ENCODE measurements at regions not wholly inside any gene's neighbourhood (a gene's known extent, or its start where the extent isn't known, plus 50 kb on each side); places are given as distances from the start of the nearest gene placed in this dataset.

- Histone ChIP-seq H3K27me3 (ENCODE audit: low read depth) (peaks cover 1% of the 10 kb centered on the region), H3K4me3 (no peak overlapping the region), H3K36me3 (no peaks in the 10 kb centered on the region), H3K4me1 (no peaks in the 10 kb centered on the region), H3K9me3 (no peaks in the 10 kb centered on the region), H3K27ac (no peak overlapping the region)
- intact Hi-C loops (cut with DNase I), result no loop called here
- no peak for TF ChIP-seq CTCF (IDR thresholded peaks at IDR 0.05)
- no peak for ATAC-seq
- no peak for DNase-seq
Measured at GRCh38 chr11:112514011-112514740, 253.5 kb upstream of the PLET1 start.

- DNase-seq (no peak), ATAC-seq (no peak)
- no peaks in the 10 kb centered on the region for H3K4me1 ChIP-seq
- no peaks in the 10 kb centered on the region for H3K9me3 ChIP-seq
- no peaks in the 10 kb centered on the region for H3K36me3 ChIP-seq
- intact Hi-C loops (cut with DNase I), result no loop called here
- no peak overlapping the region for H3K4me3 ChIP-seq
- H3K27ac ChIP-seq, result no peak overlapping the region
- no peak for TF ChIP-seq CTCF (IDR thresholded peaks at IDR 0.05)
- H3K27me3 ChIP-seq (ENCODE audit: low read depth), result peaks cover 6% of the 10 kb centered on the region
Measured at GRCh38 chr11:112516261-112516660, 255.6 kb upstream of the PLET1 start.

GRCh38 chr11:112516755-112517154 is 256.1 kb upstream of the PLET1 start:
- DNase-seq, result no peak

GRCh38 chr11:112518371-112518770 is 257.7 kb upstream of the PLET1 start:
- TF ChIP-seq CTCF (IDR thresholded peaks at IDR 0.05), result no peak
- ATAC-seq (no peak), DNase-seq (no peak)
- H3K9me3 ChIP-seq, result no peaks in the 10 kb centered on the region
- no peaks in the 10 kb centered on the region for H3K36me3 ChIP-seq
- intact Hi-C loops (cut with DNase I), result no loop called here
- H3K27ac ChIP-seq, result no peak overlapping the region
- peaks cover 6% of the 10 kb centered on the region for H3K27me3 ChIP-seq (ENCODE audit: low read depth)
- H3K4me1 ChIP-seq, result no peaks in the 10 kb centered on the region
- no peak overlapping the region for H3K4me3 ChIP-seq

More at GRCh38 chr11:112516755-112517154, 256.1 kb upstream of the PLET1 start:
- intact Hi-C loops (cut with DNase I), result no loop called here
- no peak for TF ChIP-seq CTCF (IDR thresholded peaks at IDR 0.05)
- H3K4me1 ChIP-seq, result no peaks in the 10 kb centered on the region
- H3K27me3 ChIP-seq (ENCODE audit: low read depth), result peaks cover 6% of the 10 kb centered on the region
- H3K36me3 ChIP-seq, result no peaks in the 10 kb centered on the region
- H3K9me3 ChIP-seq, result no peaks in the 10 kb centered on the region
- H3K4me3 ChIP-seq, result no peak overlapping the region
- H3K27ac ChIP-seq, result no peak overlapping the region
- no peak for ATAC-seq

- intact Hi-C loops (cut with DNase I), result no loop called here
- Histone ChIP-seq H3K4me3 (no peak overlapping the region), H3K36me3 (no peaks in the 10 kb centered on the region), H3K27ac (no peak overlapping the region), H3K9me3 (no peaks in the 10 kb centered on the region), H3K27me3 (ENCODE audit: low read depth) (peaks cover 6% of the 10 kb centered on the region), H3K4me1 (peaks cover 4% of the 10 kb centered on the region)
- no peak for DNase-seq
- no peak for TF ChIP-seq CTCF (IDR thresholded peaks at IDR 0.05)
- no peak for ATAC-seq
Measured at GRCh38 chr11:112519751-112520150, 259.1 kb upstream of the PLET1 start.

Data from lower lobe of right lung (tissue), 2 donors.